ENCODE measurements at regions not wholly inside any gene's neighbourhood (a gene's known extent, or its start where the extent isn't known, plus 50 kb on each side); places are given as distances from the start of the nearest gene placed in this dataset.

GRCh38 chr6:98485593-98485992 lies 348.8 kb upstream of the POU3F2 start:
- Histone ChIP-seq H3K36me3 (no peaks in the 10 kb centered on the region), H4K20me1 (ENCODE audit: low read depth) (no peaks in the 10 kb centered on the region), H3K4me2 (peak overlapping the region; percentile 58), H3K79me2 (ENCODE audit: low read depth) (no peaks in the 10 kb centered on the region), H3K4me3 (no peak overlapping the region), H3K9ac (no peak overlapping the region), H3K4me1 (peaks cover 55% of the 10 kb centered on the region), H3F3A (ENCODE audit: low read depth) (peaks cover 17% of the 10 kb centered on the region), H3K27me3 (no peaks in the 10 kb centered on the region), H3K9me3 (ENCODE audit: low read depth) (no peaks in the 10 kb centered on the region), H2AFZ (replicated peaks) (no peak overlapping the region), H3K27ac (no peak overlapping the region)
- no peaks in the 10 kb centered on the region for H3K36me3 Mint-ChIP-seq
- H3K27ac Mint-ChIP-seq, result peak overlapping the region; percentile 80
- peaks cover 62% of the 10 kb centered on the region for H3K4me1 Mint-ChIP-seq
- H3K9me3 Mint-ChIP-seq, result peaks cover under 1% of the 10 kb centered on the region
- peak overlapping the region; percentile 68 for H3K4me3 Mint-ChIP-seq
- no peaks in the 10 kb centered on the region for H3K27me3 Mint-ChIP-seq (ENCODE audit: insufficient read depth, low read depth)
- TF ChIP-seq EZH2phosphoT487 (IDR thresholded peaks at IDR 0.05), result no peak
- TF ChIP-seq CTCF (IDR thresholded peaks at IDR 0.05), result no peak
- no peak for TF ChIP-seq EZH2 (IDR thresholded peaks at IDR 0.05)
- DNase-seq (ENCODE audit: low spot score), result no peak

- H3K36me3 ChIP-seq, result no peaks in the 10 kb centered on the region
- Mint-ChIP-seq H3K27ac (peak overlapping the region; percentile 80), H3K36me3 (no peaks in the 10 kb centered on the region), H3K4me1 (peaks cover 63% of the 10 kb centered on the region), H3K9me3 (no peaks in the 10 kb centered on the region), H3K27me3 (ENCODE audit: insufficient read depth, low read depth) (no peaks in the 10 kb centered on the region), H3K4me3 (peak overlapping the region; percentile 68)
- H3F3A ChIP-seq (ENCODE audit: low read depth), result peaks cover 17% of the 10 kb centered on the region
- no peak overlapping the region for H3K27ac ChIP-seq
- no peak overlapping the region for H2AFZ ChIP-seq (replicated peaks)
- no peaks in the 10 kb centered on the region for H3K9me3 ChIP-seq (ENCODE audit: low read depth)
- H3K4me3 ChIP-seq, result no peak overlapping the region
- H3K79me2 ChIP-seq (ENCODE audit: low read depth), result no peaks in the 10 kb centered on the region
- H3K4me1 ChIP-seq, result peaks cover 55% of the 10 kb centered on the region
- TF ChIP-seq EZH2phosphoT487 (IDR thresholded peaks at IDR 0.05) (no peak), EZH2 (IDR thresholded peaks at IDR 0.05) (no peak), CTCF (IDR thresholded peaks at IDR 0.05) (no peak)
- H4K20me1 ChIP-seq (ENCODE audit: low read depth), result no peaks in the 10 kb centered on the region
- no peak overlapping the region for H3K9ac ChIP-seq
- H3K4me2 ChIP-seq, result peak overlapping the region; percentile 58
- DNase-seq (ENCODE audit: low spot score), result peak; percentile 30
- H3K27me3 ChIP-seq, result no peaks in the 10 kb centered on the region
Measured at GRCh38 chr6:98486057-98486456, 348.3 kb upstream of the POU3F2 start.

GRCh38 chr6:98487612-98488011 lies 346.8 kb upstream of the POU3F2 start:
- Mint-ChIP-seq H3K27ac (peak overlapping the region; percentile 93), H3K4me3 (peak overlapping the region; percentile 24), H3K27me3 (ENCODE audit: insufficient read depth, low read depth) (no peaks in the 10 kb centered on the region), H3K36me3 (no peaks in the 10 kb centered on the region), H3K9me3 (no peaks in the 10 kb centered on the region), H3K4me1 (peaks cover 68% of the 10 kb centered on the region)
- Histone ChIP-seq H3F3A (ENCODE audit: low read depth) (peaks cover 17% of the 10 kb centered on the region), H3K9me3 (ENCODE audit: low read depth) (no peaks in the 10 kb centered on the region), H3K27me3 (no peaks in the 10 kb centered on the region), H3K27ac (no peak overlapping the region), H3K4me1 (peaks cover 57% of the 10 kb centered on the region), H3K79me2 (ENCODE audit: low read depth) (no peaks in the 10 kb centered on the region), H3K9ac (no peak overlapping the region), H3K4me2 (peak overlapping the region; percentile 58), H3K36me3 (no peaks in the 10 kb centered on the region), H4K20me1 (ENCODE audit: low read depth) (no peaks in the 10 kb centered on the region), H2AFZ (replicated peaks) (no peak overlapping the region), H3K4me3 (peak overlapping the region; percentile 17)
- no peak for TF ChIP-seq EZH2phosphoT487 (IDR thresholded peaks at IDR 0.05)
- no peak for TF ChIP-seq CTCF (IDR thresholded peaks at IDR 0.05)
- TF ChIP-seq EZH2 (IDR thresholded peaks at IDR 0.05), result no peak
- peak; percentile 64 for DNase-seq (ENCODE audit: low spot score)

Data from neural progenitor cell (in vitro differentiated cells).